A172 (cell line): ENCODE measurements at regions not wholly inside any gene's neighbourhood (a gene's known extent, or its start where the extent isn't known, plus 50 kb on each side); places are given as distances from the start of the nearest gene placed in this dataset.

ENCODE experiments used
- DNase-seq: peaks from one replicate; pipeline ENCODE4 v3.0.0-alpha.2; 2015; ENCODE audit warnings: low spot score

DNA sequence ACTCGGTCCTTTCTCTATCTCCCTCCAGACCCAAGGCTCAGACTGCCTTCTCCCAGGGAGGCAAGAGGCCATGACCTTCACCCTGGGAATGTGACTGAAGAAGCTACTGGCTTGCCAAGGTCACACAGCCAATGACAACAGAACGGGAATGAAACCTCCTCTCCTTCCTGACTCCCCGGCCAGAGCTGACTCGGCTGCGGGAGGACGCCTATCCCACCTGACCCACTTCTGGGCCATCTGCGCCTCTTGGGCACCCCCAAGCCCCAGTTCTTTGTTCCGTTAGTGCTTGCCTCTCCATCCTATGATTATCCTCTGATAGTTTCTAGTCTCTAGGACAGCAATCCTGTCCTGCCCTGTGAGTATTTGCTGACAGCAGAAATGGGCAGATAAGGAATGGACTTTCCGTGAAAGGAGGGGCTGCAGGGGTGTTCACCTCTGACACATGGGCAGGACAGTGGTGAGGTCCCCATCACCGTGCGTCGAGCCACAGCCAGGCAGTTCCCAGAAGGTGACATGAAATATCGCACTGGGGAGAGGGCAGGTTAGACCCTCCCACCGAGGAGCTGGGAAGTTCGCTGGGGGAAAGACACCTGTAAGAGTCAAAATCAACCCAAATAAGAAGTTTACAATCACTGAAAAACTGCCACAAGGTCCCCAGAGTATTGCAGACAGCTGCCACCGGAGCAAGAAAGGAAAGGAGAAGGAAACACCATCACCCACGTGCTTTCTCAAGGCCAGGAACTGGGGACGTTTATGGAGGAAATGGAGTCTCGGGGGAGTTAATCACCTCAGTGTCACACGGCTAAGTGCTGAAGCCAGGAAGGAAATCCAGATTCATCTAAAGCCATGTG, 63.0 kb downstream of the INSIG1 start:
- DNase-seq: no peak

DNA sequence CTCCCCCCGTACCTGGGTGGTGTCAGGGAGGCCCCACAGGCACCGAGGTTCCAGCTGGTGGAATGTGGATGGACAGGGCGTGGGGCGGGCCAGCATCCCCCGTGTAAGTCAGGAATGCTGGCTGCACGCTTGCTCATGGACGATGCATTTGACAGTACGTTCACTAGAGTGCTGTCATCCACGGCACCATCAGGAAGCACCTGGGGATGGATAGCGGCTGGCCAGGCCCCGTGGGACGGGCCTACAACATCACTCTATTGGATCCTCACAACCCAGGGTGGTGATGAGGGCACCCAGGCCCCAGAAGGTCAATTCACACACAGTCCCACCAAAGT, 63.6 kb downstream of the INSIG1 start:
- DNase-seq: no peak

DNA sequence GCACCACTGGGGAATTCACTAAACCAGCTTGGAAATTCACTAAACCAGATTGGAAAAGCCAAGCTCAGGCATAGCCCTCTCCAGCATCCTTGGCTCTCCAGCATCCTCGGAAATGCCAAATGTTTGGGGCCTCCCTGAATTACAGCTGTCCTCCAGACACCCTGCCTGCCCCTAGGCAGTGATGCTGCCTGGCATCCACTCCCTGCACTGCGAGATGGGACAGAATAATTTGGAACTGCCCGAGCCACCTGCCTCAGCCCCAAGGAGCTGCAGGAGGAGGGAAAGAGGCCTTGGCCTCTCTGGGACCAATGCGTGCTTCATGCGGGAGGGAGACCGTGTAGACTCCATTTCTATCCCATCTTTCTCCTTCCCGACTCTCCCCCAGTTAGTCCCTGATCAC, 64.3 kb downstream of the INSIG1 start:
- no peak for DNase-seq

DNA sequence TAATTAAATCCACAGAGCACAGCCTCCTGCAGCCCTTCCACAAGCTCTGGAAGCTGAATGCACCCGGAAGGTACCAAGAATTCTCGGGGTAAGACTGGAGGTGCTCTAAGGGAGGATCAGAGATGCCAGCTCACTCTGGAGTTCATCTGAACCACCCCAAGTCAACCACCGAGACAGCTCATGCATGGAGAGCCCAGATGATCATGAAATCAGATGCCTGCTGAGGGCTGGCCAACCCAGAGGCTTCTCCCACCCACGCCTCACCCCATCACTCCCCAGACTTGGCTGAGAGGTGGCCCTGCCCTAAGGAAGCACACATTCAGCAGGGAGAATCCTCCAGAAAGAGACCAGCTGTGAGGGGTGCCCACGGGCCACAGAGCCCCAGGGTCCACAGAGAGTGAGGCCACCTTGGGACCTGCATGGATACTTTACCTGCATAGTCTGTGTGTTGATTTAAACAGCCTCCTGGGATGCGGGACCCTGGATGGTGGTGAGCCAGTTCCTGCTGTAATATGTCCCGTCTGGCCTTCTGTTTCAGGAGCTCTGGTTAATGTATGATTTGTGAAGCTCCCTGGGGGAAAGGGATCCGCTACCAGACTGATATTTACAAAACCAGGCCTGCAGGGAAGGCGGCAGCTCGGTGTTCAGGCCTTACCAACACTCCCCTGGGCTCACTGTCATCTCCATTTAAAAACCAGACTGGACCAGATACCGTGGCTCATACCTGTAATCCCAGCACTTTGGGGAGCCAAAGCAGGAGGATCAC, 64.9 kb downstream of the INSIG1 start:
- no peak for DNase-seq

DNA sequence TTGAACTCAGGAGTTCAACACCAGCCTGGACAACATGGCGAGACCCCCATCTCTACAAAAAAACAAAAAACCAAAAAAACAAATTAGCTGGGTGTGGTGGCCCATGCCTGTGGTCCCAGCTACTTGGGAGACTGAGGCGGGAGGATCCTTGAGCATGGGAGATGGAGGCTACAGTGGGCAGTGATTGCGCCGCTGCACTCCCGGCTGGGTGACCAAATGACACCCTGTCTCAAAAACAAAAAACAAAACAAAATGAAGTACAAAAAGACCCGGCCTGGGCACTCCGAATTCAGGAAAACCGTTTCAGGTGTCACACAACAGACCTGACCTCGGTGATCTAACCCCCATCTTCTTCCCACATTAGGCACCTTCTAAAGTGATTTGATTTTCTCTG, 65.5 kb downstream of the INSIG1 start:
- DNase-seq: no peak

DNA sequence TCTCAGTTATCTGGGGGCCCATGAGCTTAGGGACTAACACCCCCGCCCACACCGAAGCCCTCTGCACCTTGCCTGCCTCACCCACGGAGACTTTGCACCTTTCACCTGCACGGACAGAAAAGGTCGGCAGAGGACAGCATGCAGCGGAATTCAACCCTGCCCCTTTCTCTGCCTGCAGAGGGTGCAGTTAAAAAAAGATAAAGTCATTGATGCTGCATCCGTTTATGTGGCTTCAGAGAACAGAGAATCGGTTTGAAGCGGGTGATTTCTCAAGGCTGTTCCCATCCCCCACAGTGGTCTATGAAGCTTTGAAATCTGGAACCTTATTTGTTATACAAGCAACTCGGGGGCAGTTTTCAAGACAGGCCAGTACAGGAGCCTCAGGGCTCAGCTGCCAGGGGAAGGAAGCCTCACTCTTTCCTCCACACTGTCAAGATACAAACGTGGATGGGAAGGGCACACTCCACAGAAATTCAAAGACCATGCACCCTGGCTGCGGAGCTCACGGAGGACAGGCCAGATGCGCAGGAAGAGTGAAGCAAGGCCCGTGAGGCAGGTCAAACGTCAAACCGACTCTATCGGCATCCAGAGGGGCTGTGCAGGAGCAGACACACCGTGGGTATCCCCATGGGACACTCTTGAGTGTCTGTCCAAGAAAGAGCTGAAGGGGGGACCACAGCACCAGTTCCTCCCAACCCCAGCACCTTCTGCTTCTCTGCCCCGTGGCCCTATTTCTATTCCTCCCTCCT, 66.3 kb downstream of the INSIG1 start:
- DNase-seq: no peak

DNA sequence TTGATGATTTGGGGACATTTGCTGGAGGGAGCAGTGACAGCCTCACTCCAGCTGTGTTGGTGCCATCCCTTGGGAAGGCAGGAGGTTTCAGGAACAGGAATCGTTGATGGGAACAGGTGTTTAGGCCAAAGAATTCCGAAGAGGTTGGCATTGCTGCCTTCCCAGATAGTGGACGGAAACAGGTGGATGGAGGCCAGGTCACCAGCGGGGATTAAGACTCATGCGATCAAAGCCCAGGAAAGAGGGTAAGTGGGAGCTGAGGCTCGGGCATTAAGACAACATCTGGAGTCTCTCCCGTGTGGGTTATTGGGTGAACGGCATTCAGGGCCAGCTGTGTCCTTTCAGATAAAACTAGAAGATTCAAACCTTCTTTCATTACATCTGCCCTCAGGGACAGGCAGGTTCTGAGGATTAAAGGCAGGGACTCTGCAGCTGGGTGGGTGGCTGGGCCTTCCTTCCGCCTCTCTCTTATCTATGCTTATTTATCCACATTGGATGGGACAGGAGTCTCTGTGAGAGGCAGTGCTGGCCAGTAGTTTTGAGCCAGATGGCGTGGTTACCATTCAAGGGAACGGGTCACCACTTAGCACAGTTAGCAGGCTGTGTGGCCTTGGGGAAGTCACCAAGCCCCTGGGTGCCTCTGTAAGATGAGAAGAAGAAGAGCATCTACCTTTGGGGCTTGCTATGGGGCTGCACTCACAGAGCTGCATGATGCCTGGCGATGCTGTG, 67.6 kb downstream of the INSIG1 start:
- no peak for DNase-seq

DNA sequence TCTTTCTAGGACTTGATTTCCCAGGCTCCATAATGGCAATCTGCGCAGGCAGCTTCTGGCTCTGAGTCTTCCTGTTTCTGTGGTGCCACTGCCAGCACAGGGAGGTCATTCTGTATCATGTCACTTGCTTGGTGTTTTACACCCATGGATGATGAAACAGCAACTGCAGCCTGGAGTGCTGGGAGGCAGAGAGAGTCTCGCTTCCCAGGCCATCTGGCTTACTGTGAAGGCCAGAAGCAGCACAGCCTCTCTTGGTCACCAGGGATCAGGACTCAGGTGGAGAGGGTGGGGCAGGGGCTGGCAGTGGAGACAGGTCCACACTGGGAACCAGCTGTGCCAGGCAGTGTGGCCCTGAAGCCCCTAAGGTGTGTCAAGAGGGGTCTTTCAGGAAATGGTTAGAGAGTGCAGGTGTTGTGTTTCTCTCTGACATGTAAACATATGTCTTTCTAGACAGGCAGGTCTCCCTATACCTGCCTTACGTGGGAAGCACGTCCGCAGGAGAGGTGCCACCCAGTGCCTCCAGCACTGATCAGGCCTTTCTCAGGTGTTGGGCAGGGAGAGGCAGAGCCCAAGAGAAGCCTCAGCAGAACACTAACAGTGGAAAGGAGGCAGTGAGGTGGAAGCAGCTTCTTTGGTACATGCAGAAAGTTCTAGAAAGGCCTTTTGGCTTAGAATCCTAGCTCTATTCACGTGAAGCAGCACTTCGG, 71.4 kb downstream of the INSIG1 start:
- no peak for DNase-seq

DNA sequence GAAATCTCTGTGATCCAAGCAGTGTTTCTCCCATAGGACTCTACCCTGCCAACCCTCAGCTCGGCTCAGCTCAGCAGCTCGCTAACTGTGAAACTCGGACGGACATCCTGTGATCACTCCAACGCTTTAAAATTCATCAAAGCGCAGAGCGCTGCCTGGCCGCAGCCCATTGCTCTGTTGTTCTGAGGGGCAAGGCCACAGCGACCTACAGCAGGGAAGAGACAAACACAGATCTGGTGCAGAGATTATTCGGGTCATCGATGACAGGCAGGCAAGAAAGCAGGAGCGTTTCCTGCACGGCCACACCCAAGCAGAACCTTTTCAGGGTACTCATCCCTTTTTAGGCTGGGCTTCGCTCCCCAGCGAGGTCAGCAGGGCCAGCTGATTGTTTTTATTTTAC, 72.1 kb downstream of the INSIG1 start:
- no peak for DNase-seq

DNA sequence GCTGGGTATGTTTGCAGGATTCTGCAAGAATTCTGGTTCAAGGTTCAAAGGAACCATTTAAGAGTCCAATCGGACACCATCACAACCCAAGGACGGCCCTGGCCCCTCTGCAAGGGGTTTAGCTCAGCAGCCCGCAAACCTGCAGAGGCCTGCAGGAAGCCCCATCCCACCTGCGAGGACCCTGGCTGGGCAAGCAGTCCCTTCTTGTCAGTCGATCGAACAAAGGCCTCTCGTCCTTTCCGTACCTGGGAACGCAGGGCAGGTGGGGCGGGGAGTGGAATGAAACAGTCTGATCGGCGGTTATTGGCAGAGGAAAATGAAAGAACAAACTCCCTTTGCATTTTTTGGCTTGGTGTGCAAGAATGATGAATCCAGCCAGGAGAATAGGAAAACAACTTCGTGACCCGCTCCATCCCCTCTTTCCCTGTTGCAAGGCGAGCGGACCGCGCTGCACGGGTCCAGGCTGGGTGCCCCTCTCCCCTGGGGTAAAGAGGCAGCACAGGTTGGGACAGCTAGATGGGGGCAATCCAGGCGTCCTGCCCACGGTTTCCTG, 73.7 kb downstream of the INSIG1 start:
- DNase-seq: no peak

DNA sequence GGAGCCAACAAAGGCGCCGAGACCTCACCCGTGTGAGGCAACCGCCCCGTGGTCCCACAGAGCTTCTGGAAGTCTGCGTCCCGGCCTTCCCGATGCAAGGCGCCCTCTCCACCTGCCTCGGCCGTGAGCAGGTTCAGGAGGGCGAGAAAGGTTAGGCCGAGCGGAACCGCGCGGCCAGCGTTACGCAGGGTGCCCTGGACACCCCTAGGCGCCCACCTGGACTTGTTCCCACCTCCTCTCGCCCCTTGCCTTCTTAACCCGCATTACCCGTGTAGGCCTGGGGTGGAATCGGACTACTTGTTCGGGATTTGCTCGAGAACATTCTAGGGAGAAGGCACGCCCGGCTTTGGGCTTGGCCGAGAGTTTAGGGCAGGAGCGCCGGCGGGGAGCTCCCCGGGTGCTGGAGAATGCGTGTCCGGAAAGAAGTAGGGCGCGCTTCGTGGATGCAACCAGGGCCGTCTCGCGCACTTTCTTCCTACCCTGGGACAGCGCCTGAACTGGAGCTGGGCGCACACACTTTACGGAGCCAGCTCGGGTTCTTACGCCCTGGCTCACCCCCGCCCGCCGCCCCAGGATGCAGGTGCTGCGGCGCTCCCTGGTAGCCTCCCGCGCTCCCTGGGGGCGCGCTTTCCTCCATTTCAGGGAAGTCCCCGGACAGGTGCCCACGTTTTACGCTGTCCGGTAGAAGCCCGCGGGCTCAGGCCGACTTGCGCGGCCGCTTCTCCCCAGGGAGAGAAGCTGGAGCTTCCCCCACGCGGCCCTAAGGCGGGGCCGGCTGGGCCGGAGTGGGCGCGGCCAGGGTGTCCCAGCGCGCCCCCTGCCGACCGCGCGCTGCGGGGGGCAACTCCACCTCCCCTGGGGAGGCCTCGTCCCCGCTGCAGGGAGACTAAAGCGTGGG, 74.5 kb downstream of the INSIG1 start:
- DNase-seq: no peak

DNA sequence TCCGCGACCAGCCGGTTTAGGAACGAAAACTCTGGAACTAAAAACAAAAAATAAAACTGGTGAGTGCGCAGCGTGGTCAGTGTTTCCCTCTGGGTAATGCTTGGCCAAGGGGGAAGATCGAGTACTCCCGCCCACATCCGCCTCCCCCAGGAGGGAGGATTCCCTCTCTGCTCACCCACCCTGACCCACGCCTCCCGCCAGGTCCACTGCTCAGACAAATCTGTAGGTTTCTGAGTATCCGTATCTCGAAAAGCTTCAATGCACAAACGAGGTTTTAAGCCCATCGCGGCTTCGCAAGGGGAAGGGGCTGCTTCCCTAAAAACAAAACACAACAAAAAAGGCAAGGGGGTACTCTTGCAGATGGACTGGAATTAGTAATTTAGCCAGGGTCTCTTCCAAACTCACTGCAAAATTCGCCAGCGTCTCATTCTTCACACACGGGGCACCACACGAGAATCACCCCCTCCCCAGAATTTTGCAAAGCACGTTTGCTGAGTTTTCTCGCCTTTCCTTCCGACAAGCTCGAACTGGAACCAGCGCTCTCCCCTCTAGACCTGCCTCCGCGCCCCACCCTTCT, 75.2 kb downstream of the INSIG1 start:
- no peak for DNase-seq

DNA sequence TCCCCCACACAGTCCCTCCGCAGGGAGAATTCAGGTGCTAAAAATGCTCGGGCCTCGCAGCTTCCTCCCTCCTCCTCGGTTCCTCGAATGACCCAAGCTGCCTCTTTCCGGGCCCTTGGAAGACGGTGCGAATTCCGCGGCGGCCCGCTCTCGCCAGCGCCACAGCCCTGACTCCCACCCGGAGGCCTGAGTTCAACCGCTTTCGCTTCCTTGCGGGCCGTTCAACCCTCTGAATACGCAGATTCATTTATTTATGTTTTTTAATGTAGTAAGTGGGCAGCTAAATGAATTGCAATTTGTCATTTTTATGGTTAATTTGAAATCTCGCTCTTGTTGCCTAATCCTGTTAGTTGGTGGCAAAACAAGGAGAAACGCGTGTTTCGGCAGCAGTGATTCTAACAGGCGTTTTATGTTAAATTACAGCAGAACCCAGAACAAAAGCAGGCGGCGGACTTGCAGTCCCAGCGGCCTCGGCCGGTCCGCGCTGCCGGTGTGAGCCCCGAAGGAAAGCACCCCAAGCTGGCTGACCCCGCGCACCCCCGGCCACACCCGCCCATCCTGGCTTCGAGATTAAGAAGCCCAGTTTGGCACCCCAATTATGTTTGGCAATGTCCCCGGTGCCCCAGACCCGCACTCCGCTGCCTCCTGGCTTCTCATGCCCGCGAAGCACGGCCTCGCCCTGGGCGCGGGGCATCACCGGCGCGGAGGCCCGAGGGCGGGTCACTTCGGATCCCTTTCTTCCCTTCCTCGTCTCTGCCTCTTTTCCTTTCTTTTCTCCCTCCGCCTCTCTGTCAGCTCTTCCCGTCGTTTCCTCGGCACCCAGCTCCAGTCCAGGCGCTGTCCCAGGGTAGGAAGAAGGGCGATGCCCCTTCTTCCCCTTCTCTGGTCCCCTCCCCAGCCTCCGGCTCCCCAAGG, 75.9 kb downstream of the INSIG1 start:
- DNase-seq: no peak

DNA sequence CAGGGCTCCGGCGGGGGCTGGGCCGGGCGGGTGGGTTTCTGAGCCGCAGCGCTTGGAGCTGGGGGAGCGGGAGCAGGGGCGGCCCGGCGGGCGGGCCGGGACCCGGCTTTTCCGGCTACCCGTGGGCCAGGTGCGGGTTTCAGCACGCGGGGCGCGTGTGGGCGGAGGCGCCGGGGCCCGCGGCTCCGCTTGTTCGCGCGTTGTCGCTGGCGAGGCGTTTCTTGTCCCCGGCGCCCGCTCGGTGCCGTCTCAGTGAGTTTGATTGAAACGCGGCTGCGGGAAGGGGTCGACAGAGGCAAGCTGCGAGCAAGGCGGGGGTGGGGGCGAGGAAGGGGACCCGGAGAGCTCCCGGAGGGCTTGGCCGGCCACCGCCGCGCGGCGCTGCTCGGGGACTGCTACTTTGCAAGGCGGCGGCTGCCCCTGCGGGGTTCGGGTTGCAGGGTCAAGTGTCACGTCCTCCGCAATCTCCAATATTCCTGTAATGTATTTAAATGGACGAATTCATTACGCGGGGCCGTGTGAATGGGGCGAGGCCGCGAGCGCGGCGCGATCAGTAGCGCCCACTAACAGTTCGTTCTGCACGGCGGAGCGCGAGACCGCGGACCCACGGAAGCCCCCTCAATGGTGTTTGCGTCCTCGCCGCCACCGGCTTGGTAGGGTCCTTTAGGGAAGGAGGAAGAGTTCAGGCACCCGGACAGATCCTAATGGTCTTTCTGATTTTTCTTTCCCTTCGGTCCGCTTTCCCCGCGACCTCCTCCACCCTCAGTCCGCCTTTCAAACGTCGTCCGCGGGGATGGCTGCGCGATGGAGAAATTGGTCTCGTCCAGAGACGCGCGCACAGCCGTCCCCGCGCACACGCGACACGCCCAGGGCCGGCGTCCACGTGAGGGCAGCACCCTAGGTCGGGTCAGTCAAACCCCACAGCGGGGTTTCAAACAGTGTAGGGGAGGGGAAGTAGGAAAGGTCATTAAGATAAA, 76.9 kb downstream of the INSIG1 start:
- no peak for DNase-seq

DNA sequence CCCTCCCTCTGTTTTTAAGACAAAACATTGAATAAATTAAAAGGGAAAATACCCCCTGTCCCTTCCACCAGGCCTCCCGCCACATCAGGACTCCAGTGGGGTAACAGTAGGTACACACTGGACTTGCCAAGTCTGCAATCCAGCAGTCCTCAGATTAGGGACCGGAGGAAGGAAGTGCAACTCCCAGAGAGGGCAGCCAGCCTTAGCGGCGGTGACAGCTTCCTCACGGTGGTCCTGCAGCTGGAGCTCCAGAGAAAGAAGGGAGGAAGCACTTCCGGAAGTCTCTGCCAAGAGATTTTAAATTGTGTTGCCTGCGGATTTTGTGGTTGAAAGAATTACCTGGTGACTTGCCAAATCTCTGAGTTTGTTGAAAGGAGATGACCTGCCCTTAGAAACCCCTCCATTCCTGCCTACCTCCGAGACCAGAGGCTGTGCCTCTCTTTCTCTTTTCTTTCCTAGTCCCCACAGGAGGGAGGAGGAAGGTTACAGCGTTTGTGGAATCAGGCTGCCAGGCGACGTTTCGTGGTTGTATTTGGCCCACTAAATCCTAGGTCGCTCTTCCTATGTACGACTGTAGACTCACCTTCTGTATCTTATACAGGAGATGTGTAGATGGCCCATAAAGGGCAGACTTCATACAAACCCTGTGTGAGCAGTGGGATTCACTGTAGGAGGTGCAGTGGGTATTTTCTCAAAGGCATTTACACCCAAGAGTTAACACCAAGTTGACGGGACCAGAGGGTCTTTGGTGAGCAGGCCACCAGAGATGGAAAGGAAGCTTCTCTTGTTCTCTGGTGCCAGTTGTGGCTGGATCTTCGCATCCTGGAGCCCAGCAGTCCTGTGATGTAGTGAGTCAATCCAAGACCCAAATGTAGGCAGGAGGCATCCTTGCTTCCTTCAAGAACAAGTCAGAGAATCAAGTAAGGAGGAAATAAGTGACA, 77.9 kb downstream of the INSIG1 start:
- DNase-seq: peak; percentile 37
